ENCODE measurements at regions not wholly inside any gene's neighbourhood (a gene's known extent, or its start where the extent isn't known, plus 50 kb on each side); places are given as distances from the start of the nearest gene placed in this dataset.
A peak's percentile ranks its signal among the peaks of the same experiment; 100 is the strongest.
"Not testable (repeated sequence)": the region's sequence is repeated elsewhere in the genome, so short reads cannot be mapped to it uniquely, and the experiment has no call there.

GRCh38 chr18:30705943-30706342 is 336.6 kb downstream of the DSC3 start:
- no peak for DNase-seq (ENCODE audit: low spot score)

- no peak for DNase-seq (ENCODE audit: low spot score)
Measured at GRCh38 chr18:30698571-30698970, 344.0 kb downstream of the DSC3 start.

- DNase-seq (ENCODE audit: low spot score), result no peak
Measured at GRCh38 chr18:30696201-30696600, 346.3 kb downstream of the DSC3 start.

GRCh38 chr18:30694773-30695172 is 347.8 kb downstream of the DSC3 start:
- no peak for DNase-seq (ENCODE audit: low spot score)

GRCh38 chr18:30689216-30689615 is 353.3 kb downstream of the DSC3 start:
- DNase-seq (ENCODE audit: low spot score), result no peak

GRCh38 chr18:30687501-30687900 is 355.0 kb downstream of the DSC3 start:
- no peak for DNase-seq (ENCODE audit: low spot score)

- DNase-seq (ENCODE audit: low spot score), result no peak
Measured at GRCh38 chr18:30684825-30685481, 357.6 kb downstream of the DSC3 start.

GRCh38 chr18:30683836-30684235 is 358.7 kb downstream of the DSC3 start:
- no peak for DNase-seq (ENCODE audit: low spot score)

GRCh38 chr18:30682672-30683071 is 359.9 kb downstream of the DSC3 start:
- no peak for DNase-seq (ENCODE audit: low spot score)

- no peak for DNase-seq (ENCODE audit: low spot score)
Measured at GRCh38 chr18:30679285-30679930, 363.1 kb downstream of the DSC3 start.

- not testable (repeated sequence) for DNase-seq (ENCODE audit: low spot score)
Measured at GRCh38 chr18:30677813-30678212, 364.7 kb downstream of the DSC3 start.

- peak; percentile 45 for DNase-seq (ENCODE audit: low spot score)
Measured at GRCh38 chr18:30676053-30676480, 366.5 kb downstream of the DSC3 start.

GRCh38 chr18:30675493-30675892 is 367.0 kb downstream of the DSC3 start:
- DNase-seq (ENCODE audit: low spot score), result no peak

GRCh38 chr18:30675072-30675471 is 367.5 kb downstream of the DSC3 start:
- no peak for DNase-seq (ENCODE audit: low spot score)

- no peak for DNase-seq (ENCODE audit: low spot score)
Measured at GRCh38 chr18:30674596-30674995, 367.9 kb downstream of the DSC3 start.

- DNase-seq (ENCODE audit: low spot score), result not testable (repeated sequence)
Measured at GRCh38 chr18:30672439-30672838, 370.1 kb downstream of the DSC3 start.

- DNase-seq (ENCODE audit: low spot score), result no peak
Measured at GRCh38 chr18:30658306-30658705, 384.2 kb downstream of the DSC3 start.

GRCh38 chr18:30652387-30652786 is 390.2 kb downstream of the DSC3 start:
- no peak for DNase-seq (ENCODE audit: low spot score)

- DNase-seq (ENCODE audit: low spot score), result no peak
Measured at GRCh38 chr18:30650499-30650898, 392.0 kb downstream of the DSC3 start.

- no peak for DNase-seq (ENCODE audit: low spot score)
Measured at GRCh38 chr18:30644158-30644557, 398.4 kb downstream of the DSC3 start.

- DNase-seq (ENCODE audit: low spot score), result no peak
Measured at GRCh38 chr18:30639361-30639760, 403.2 kb downstream of the DSC3 start.

GRCh38 chr18:30634249-30634648 is 408.3 kb downstream of the DSC3 start:
- no peak for DNase-seq (ENCODE audit: low spot score)

GRCh38 chr18:30632071-30632698 is 410.4 kb downstream of the DSC3 start:
- DNase-seq (ENCODE audit: low spot score), result no peak
